ENCODE measurements at regions not wholly inside any gene's neighbourhood (a gene's known extent, or its start where the extent isn't known, plus 50 kb on each side); places are given as distances from the start of the nearest gene placed in this dataset.

GRCh38 chr15:47492195-47492594, 225.1 kb upstream of the SEMA6D start:
- Histone ChIP-seq H2BK20ac (ENCODE audit: low read depth, low read length) (no peak overlapping the region), H3K4me3 (ENCODE audit: insufficient read depth, low read depth, low read length) (no peak overlapping the region), H3K56ac (ENCODE audit: extremely low read depth, insufficient read depth, low read length) (no peak overlapping the region), H3K14ac (replicated peaks; ENCODE audit: low read depth, low read length) (no peak overlapping the region), H2BK120ac (ENCODE audit: low read depth, low read length) (no peak overlapping the region), H3K4me2 (ENCODE audit: low read depth, low read length) (no peak overlapping the region), H3K79me1 (ENCODE audit: low read depth in 1 of 2, low read length in 2 of 2) (no peaks in the 10 kb centered on the region), H3K4ac (ENCODE audit: low read depth, low read length) (no peak overlapping the region), H2BK5ac (ENCODE audit: low read depth, low read length, poor library complexity, severe bottlenecking) (no peak overlapping the region), H3K9me1 (ENCODE audit: insufficient read depth, low read length) (no peaks in the 10 kb centered on the region), H3K36me3 (ENCODE audit: control insufficient read depth, insufficient read depth, low read length) (no peaks in the 10 kb centered on the region), H4K91ac (ENCODE audit: insufficient read depth, low read depth, low read length) (no peak overlapping the region), H4K20me1 (ENCODE audit: insufficient read depth, low read length) (no peaks in the 10 kb centered on the region), H4K8ac (ENCODE audit: low read depth in 2 of 2, low read length in 2 of 2) (no peak overlapping the region), H2BK15ac (ENCODE audit: low read depth, low read length) (no peak overlapping the region), H3K27ac (ENCODE audit: insufficient read depth, low read length) (no peak overlapping the region), H3K9ac (ENCODE audit: low read depth, low read length) (no peak overlapping the region), H3K9me3 (ENCODE audit: control insufficient read depth, insufficient read depth, low read length) (no peaks in the 10 kb centered on the region), H3K27me3 (ENCODE audit: control insufficient read depth, insufficient read depth, low read length) (no peaks in the 10 kb centered on the region), H2AK9ac (replicated peaks; ENCODE audit: low read depth, low read length, poor library complexity) (no peak overlapping the region), H2AFZ (replicated peaks; ENCODE audit: low read length, poor library complexity) (no peak overlapping the region), H4K5ac (ENCODE audit: low read depth, low read length) (no peak overlapping the region), H3K4me1 (ENCODE audit: control insufficient read depth, insufficient read depth, low read length) (no peaks in the 10 kb centered on the region), H3K18ac (ENCODE audit: low read depth, low read length) (no peak overlapping the region), H3K23ac (ENCODE audit: low read depth, low read length) (no peak overlapping the region), H2AK5ac (ENCODE audit: low read depth, low read length) (no peak overlapping the region)
- no peak for DNase-seq
- dilution Hi-C loops (cut with HindIII; ENCODE audit: low sequenced_read_pairs, unreplicated experiment) (no loop called here), in situ Hi-C loops (cut with MboI; ENCODE audit: low sequenced_read_pairs) (no loop called here), intact Hi-C loops (cut with micrococcal nuclease) (no loop called here)
- POLR2A ChIA-PET (ENCODE audit: unreplicated experiment) = no interaction called here
- no TSS peak for BruUV-seq (replicated peaks)
- CTCF ChIA-PET = no interaction called here
- TF ChIP-seq USF2 (IDR thresholded peaks at IDR 0.05; ENCODE audit: low read depth, low read length) (no peak), FOS (IDR thresholded peaks at IDR 0.05; ENCODE audit: low read depth, low read length) (no peak), SMC3 (IDR thresholded peaks at IDR 0.05; ENCODE audit: low read depth, low read length) (no peak), ELK1 (IDR thresholded peaks at IDR 0.05; ENCODE audit: borderline replicate concordance, low read depth, low read length) (no peak), MAZ (IDR thresholded peaks at IDR 0.05; ENCODE audit: borderline replicate concordance, low read depth, low read length) (no peak), MAFK (IDR thresholded peaks at IDR 0.05; ENCODE audit: low read depth, low read length) (no peak), NFE2L2 (IDR thresholded peaks at IDR 0.05; ENCODE audit: low read depth, low read length) (no peak), RAD21 (IDR thresholded peaks at IDR 0.05; ENCODE audit: low read length) (no peak), RCOR1 (IDR thresholded peaks at IDR 0.05; ENCODE audit: insufficient replicate concordance, low read length) (no peak), MXI1 (IDR thresholded peaks at IDR 0.05; ENCODE audit: borderline replicate concordance, low read depth, low read length) (no peak), CEBPB (IDR thresholded peaks at IDR 0.05; ENCODE audit: low read depth, low read length) (no peak), BHLHE40 (IDR thresholded peaks at IDR 0.05; ENCODE audit: low read depth, low read length) (no peak)
- TF ChIP-seq, protein P1, sequence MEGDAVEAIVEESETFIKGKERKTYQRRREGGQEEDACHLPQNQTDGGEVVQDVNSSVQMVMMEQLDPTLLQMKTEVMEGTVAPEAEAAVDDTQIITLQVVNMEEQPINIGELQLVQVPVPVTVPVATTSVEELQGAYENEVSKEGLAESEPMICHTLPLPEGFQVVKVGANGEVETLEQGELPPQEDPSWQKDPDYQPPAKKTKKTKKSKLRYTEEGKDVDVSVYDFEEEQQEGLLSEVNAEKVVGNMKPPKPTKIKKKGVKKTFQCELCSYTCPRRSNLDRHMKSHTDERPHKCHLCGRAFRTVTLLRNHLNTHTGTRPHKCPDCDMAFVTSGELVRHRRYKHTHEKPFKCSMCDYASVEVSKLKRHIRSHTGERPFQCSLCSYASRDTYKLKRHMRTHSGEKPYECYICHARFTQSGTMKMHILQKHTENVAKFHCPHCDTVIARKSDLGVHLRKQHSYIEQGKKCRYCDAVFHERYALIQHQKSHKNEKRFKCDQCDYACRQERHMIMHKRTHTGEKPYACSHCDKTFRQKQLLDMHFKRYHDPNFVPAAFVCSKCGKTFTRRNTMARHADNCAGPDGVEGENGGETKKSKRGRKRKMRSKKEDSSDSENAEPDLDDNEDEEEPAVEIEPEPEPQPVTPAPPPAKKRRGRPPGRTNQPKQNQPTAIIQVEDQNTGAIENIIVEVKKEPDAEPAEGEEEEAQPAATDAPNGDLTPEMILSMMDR (conservative IDR thresholded peaks at IDR 0.05; ENCODE audit: low read depth, low read length) = no peak
- no peak for ATAC-seq (ENCODE audit: low read depth)

Data from IMR-90 (cell line).